ENCODE measurements at regions not wholly inside any gene's neighbourhood (a gene's known extent, or its start where the extent isn't known, plus 50 kb on each side); places are given as distances from the start of the nearest gene placed in this dataset.

GRCh38 chr5:4949108-4949507 lies 191.0 kb upstream of the ADAMTS16 start:
- TF ChIP-seq, protein P1, sequence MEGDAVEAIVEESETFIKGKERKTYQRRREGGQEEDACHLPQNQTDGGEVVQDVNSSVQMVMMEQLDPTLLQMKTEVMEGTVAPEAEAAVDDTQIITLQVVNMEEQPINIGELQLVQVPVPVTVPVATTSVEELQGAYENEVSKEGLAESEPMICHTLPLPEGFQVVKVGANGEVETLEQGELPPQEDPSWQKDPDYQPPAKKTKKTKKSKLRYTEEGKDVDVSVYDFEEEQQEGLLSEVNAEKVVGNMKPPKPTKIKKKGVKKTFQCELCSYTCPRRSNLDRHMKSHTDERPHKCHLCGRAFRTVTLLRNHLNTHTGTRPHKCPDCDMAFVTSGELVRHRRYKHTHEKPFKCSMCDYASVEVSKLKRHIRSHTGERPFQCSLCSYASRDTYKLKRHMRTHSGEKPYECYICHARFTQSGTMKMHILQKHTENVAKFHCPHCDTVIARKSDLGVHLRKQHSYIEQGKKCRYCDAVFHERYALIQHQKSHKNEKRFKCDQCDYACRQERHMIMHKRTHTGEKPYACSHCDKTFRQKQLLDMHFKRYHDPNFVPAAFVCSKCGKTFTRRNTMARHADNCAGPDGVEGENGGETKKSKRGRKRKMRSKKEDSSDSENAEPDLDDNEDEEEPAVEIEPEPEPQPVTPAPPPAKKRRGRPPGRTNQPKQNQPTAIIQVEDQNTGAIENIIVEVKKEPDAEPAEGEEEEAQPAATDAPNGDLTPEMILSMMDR (IDR thresholded peaks at IDR 0.05): no peak
- no peak for TF ChIP-seq EZH2 (IDR thresholded peaks at IDR 0.05; ENCODE audit: borderline replicate concordance, insufficient read depth, low read depth, low read length, poor library complexity, severe bottlenecking)
